Fibroblast of skin of right biceps (primary cell): ENCODE measurements at regions not wholly inside any gene's neighbourhood (a gene's known extent, or its start where the extent isn't known, plus 50 kb on each side); places are given as distances from the start of the nearest gene placed in this dataset.
"Not testable (repeated sequence)": the region's sequence is repeated elsewhere in the genome, so short reads cannot be mapped to it uniquely, and the experiment has no call there.

ENCODE experiments used
- DNase-seq: peaks from one replicate; pipeline ENCODE4 v3.0.0-alpha.2; 2013

GRCh38 chr1:119191325-119191724 lies 50.9 kb upstream of the WARS2 start:
- no peak for DNase-seq

GRCh38 chr1:119204197-119204960 lies 63.9 kb upstream of the WARS2 start:
- DNase-seq, result peak; percentile 15

- DNase-seq, result no peak
Observed at GRCh38 chr1:119204961-119205357, 64.5 kb upstream of the WARS2 start.

- DNase-seq, result no peak
Observed at GRCh38 chr1:119209061-119209460, 68.6 kb upstream of the WARS2 start.

- DNase-seq, result peak; percentile 21
Observed at GRCh38 chr1:119209596-119210295, 69.3 kb upstream of the WARS2 start.

- no peak for DNase-seq
Observed at GRCh38 chr1:119210296-119210649, 69.8 kb upstream of the WARS2 start.

- DNase-seq, result not testable (repeated sequence)
Observed at GRCh38 chr1:119213213-119213612, 72.8 kb upstream of the WARS2 start.

- not testable (repeated sequence) for DNase-seq
Observed at GRCh38 chr1:119214961-119215360, 74.5 kb upstream of the WARS2 start.

GRCh38 chr1:119217309-119217828 lies 76.9 kb upstream of the WARS2 start:
- no peak for DNase-seq

GRCh38 chr1:119219711-119220110 lies 79.3 kb upstream of the WARS2 start:
- DNase-seq, result no peak

- DNase-seq, result peak; percentile 87
Observed at GRCh38 chr1:119220991-119221390, 80.5 kb upstream of the WARS2 start.

- no peak for DNase-seq
Observed at GRCh38 chr1:119222271-119222670, 81.8 kb upstream of the WARS2 start.

- peak; percentile 54 for DNase-seq
Observed at GRCh38 chr1:119225265-119225664, 84.8 kb upstream of the WARS2 start.

GRCh38 chr1:119225831-119226230 lies 85.4 kb upstream of the WARS2 start:
- DNase-seq, result no peak

- DNase-seq, result no peak
Observed at GRCh38 chr1:119226321-119226720, 85.9 kb upstream of the WARS2 start.

GRCh38 chr1:119226913-119227312 lies 86.5 kb upstream of the WARS2 start:
- peak; percentile 17 for DNase-seq

- DNase-seq, result peak; percentile 69
Observed at GRCh38 chr1:119227456-119227855, 87.0 kb upstream of the WARS2 start.

- DNase-seq, result peak; percentile 11
Observed at GRCh38 chr1:119228335-119229080, 88.1 kb upstream of the WARS2 start.

- no peak for DNase-seq
Observed at GRCh38 chr1:119235120-119235519, 94.7 kb upstream of the WARS2 start.

- no peak for DNase-seq
Observed at GRCh38 chr1:119245881-119246280, 105.4 kb upstream of the WARS2 start.

GRCh38 chr1:119249283-119249682 lies 108.8 kb upstream of the WARS2 start:
- no peak for DNase-seq

GRCh38 chr1:119250299-119250698 lies 109.8 kb upstream of the WARS2 start:
- peak; percentile 64 for DNase-seq

- DNase-seq, result no peak
Observed at GRCh38 chr1:119251751-119252150, 111.3 kb upstream of the WARS2 start.

- DNase-seq, result peak; percentile 7
Observed at GRCh38 chr1:119253366-119253765, 112.9 kb upstream of the WARS2 start.
